Tibial nerve (tissue), 4 donors: ENCODE measurements at regions not wholly inside any gene's neighbourhood (a gene's known extent, or its start where the extent isn't known, plus 50 kb on each side); places are given as distances from the start of the nearest gene placed in this dataset.

Experiments used
- DNase-seq, 2 donors: peaks; one replicate each; pipeline ENCODE4 v3.0.0-alpha.2; 2019; ENCODE audit warnings: low spot score in 2 of 2
- H3K27ac ChIP-seq, 4 donors: fragments of 200-600 bp; sonication (generic) in 3 of 4; one replicate each; pipeline ENCODE4 v1.5.1; 2017 to 2019; ENCODE audit warnings: mild to moderate bottlenecking in 1 of 4
- H3K27me3 ChIP-seq, 2 donors: fragments of 200-600 bp; sonication (generic) in 1 of 2; one replicate each; pipeline versions ENCODE4 v1.5.1 to v1.6.0; 2017 to 2019
- H3K36me3 ChIP-seq, 3 donors: fragments of 200-600 bp; sonication (generic); one replicate each; pipeline ENCODE4 v1.5.1; 2018 to 2019
- H3K4me1 ChIP-seq, 4 donors: fragments of 200-600 bp; sonication (generic) in 3 of 4; one replicate each; pipeline ENCODE4 v1.5.1; 2017 to 2019
- H3K4me3 ChIP-seq, 4 donors: fragments of 200-600 bp; sonication (generic) in 3 of 4; one replicate each; pipeline ENCODE4 v1.5.1; 2017 to 2019; ENCODE audit warnings: mild to moderate bottlenecking in 1 of 4, moderate library complexity in 1 of 4
- H3K9me3 ChIP-seq, 4 donors: fragments of 200-600 bp; sonication (generic) in 3 of 4; one replicate each; pipeline ENCODE4 v1.5.1; 2017 to 2019
- CTCF ChIP-seq, 5 experiments: fragments of 200-600 bp in 3 of 5; fragments of 450-650 bp in 2 of 5; sonication (generic) in 3 of 5; IDR thresholded peaks; one replicate each; pipeline ENCODE4 v1.5.1; 2016 to 2019; ENCODE audit warnings: antibody characterized with exemption in 5 of 5, mild to moderate bottlenecking in 3 of 5, moderate library complexity in 2 of 5
- EP300 ChIP-seq, 2 donors: sonication (generic); formaldehyde crosslinking; IDR thresholded peaks; one replicate each; pipeline ENCODE4 v1.6.1; 2017; ENCODE audit warnings: antibody characterized with exemption in 2 of 2, mild to moderate bottlenecking in 1 of 2
- POLR2A ChIP-seq, 2 donors: fragments of 450-650 bp; IDR thresholded peaks; one replicate each; pipeline ENCODE4 v1.6.1; 2017; ENCODE audit warnings: antibody characterized with exemption in 2 of 2, mild to moderate bottlenecking in 2 of 2, moderate library complexity in 2 of 2
- WGBS, 2 donors: methylation state at CpG; one replicate each; pipeline ENCODE4 v1.1.5; 2018; 5-methylcytosine and 5-hydroxymethylcytosine counted together

GRCh38 chr5:5062525-5063302, 77.4 kb upstream of the ADAMTS16 start:
- Histone ChIP-seq H3K27me3 (no peaks in the 10 kb centered on the region), H3K27ac (no peak overlapping the region), H3K9me3 (no peaks in the 10 kb centered on the region), H3K4me3 (no peak overlapping the region), H3K36me3 (no peaks in the 10 kb centered on the region), H3K4me1 (peaks cover 0 to 6% (median 0%) of the 10 kb centered on the region in 4 donors)
- no peak for DNase-seq
- no peak for TF ChIP-seq CTCF (IDR thresholded peaks at IDR 0.05)
- TF ChIP-seq POLR2A (IDR thresholded peaks at IDR 0.05): no peak
- TF ChIP-seq EP300 (IDR thresholded peaks at IDR 0.05): no peak
- WGBS, 2 donors: 62 to 73% methylated on average over 5 of the region's 5 CpGs

GRCh38 chr5:5063533-5063953, 76.6 kb upstream of the ADAMTS16 start:
- Histone ChIP-seq H3K27me3 (no peaks in the 10 kb centered on the region), H3K4me1 (peaks cover 0 to 6% (median 0%) of the 10 kb centered on the region in 4 donors), H3K9me3 (no peaks in the 10 kb centered on the region), H3K36me3 (no peaks in the 10 kb centered on the region), H3K27ac (no peak overlapping the region), H3K4me3 (no peak overlapping the region)
- 61 to 69% methylated on average over 3 of the region's 3 CpGs for WGBS, 2 donors
- TF ChIP-seq POLR2A (IDR thresholded peaks at IDR 0.05): no peak
- TF ChIP-seq EP300 (IDR thresholded peaks at IDR 0.05): no peak
- no peak for TF ChIP-seq CTCF (IDR thresholded peaks at IDR 0.05)
- no peak for DNase-seq

GRCh38 chr5:5065472-5065871, 74.7 kb upstream of the ADAMTS16 start:
- WGBS, 2 donors: 89 to 90% methylated on average over 4 of the region's 4 CpGs

GRCh38 chr5:5066276-5067186, 73.6 kb upstream of the ADAMTS16 start:
- Histone ChIP-seq H3K9me3 (no peaks in the 10 kb centered on the region), H3K4me1 (peaks cover 0 to 8% (median 0%) of the 10 kb centered on the region in 4 donors), H3K27ac (no peak overlapping the region), H3K27me3 (no peaks in the 10 kb centered on the region), H3K36me3 (no peaks in the 10 kb centered on the region), H3K4me3 (no peak overlapping the region)
- peak in 1 of 2 donors; percentile 10 for DNase-seq
- WGBS, 2 donors: 57 to 64% methylated on average over 6 of the region's 6 CpGs
- TF ChIP-seq CTCF (IDR thresholded peaks at IDR 0.05) (no peak), EP300 (IDR thresholded peaks at IDR 0.05) (no peak), POLR2A (IDR thresholded peaks at IDR 0.05) (no peak)

More at GRCh38 chr5:5065472-5065871, 74.7 kb upstream of the ADAMTS16 start:
- H3K27me3 ChIP-seq: no peaks in the 10 kb centered on the region
- H3K4me3 ChIP-seq: no peak overlapping the region
- DNase-seq: no peak
- H3K27ac ChIP-seq: no peak overlapping the region
- H3K36me3 ChIP-seq: no peaks in the 10 kb centered on the region
- peaks cover 0 to 6% (median 0%) of the 10 kb centered on the region in 4 donors for H3K4me1 ChIP-seq
- no peak for TF ChIP-seq CTCF (IDR thresholded peaks at IDR 0.05)
- no peak for TF ChIP-seq POLR2A (IDR thresholded peaks at IDR 0.05)
- TF ChIP-seq EP300 (IDR thresholded peaks at IDR 0.05): no peak
- H3K9me3 ChIP-seq: no peaks in the 10 kb centered on the region
